HG03457 (cell line): ENCODE measurements at regions not wholly inside any gene's neighbourhood (a gene's known extent, or its start where the extent isn't known, plus 50 kb on each side); places are given as distances from the start of the nearest gene placed in this dataset.

ENCODE experiments used
- ATAC-seq: cut with Tn5 transposase; IDR thresholded peaks from one replicate; pipeline ENCODE4 v1.9.1; 2021; ENCODE audit warnings: moderate number of reproducible peaks; ENCODE audit not compliant: unreplicated experiment

DNA sequence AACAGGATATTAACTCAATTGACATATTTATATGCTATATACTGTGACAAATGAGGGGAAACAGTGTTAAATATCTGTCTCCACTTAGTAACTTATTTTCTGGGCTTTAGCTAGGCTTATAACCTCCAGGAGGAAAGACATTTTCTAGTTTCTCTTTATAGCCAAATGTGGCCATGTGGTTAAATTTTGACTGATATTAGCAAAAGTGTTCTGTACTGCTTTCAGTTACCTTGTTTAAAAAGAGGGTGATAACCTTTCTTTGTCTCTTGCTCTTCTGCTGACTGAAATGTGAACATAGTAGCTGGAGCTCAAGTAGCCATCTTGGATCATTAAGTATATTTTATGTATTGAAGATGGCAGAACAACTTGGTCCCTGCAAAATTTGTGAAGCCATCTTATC, 253.7 kb downstream of the PDHA2 start:
- ATAC-seq: no peak

DNA sequence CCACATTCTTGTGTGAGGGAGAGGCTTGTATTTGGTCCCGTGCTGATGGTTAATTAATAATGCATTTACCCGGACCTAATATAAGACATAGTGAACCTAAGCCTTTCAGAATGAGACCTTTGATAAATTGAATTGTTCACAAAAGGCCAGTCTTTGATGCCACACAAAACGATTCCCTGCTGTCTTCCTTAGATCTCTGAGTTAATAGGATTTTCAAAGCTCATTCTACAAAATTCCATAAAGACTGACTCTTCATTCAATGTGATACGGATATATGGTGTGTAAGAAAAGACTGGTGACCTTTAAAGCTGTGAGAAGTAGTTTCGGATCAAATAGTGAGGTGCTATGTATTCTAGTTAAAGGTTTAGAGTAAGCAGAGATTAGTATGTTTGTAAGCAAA, 254.3 kb downstream of the PDHA2 start:
- ATAC-seq: no peak

DNA sequence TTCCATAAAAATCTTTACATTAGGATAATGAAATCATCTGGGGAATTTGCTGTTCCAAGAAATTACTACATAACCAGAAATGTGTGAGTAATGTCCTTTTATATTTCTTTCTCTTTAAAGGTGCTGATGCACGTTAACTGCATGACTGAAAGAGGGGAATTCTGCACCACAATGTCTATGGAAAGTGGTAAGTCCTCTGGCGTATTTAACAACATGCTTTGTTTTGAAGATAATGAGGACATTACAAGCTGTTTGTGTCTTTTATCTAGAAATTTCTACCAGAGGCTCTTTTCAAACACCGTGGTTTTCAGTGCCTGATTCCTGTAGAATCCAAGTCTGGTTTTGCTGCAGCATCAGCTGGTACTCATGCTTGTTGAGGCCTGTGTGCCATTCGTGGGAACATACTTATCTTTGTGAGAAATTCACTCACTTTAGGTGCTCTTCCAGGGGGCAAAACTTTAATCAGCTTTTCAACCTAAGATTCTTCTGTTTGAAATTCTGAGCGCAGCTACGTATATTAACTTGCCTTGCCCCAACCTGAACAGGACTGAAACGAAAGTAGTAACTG, 257.2 kb downstream of the PDHA2 start:
- ATAC-seq: no peak

DNA sequence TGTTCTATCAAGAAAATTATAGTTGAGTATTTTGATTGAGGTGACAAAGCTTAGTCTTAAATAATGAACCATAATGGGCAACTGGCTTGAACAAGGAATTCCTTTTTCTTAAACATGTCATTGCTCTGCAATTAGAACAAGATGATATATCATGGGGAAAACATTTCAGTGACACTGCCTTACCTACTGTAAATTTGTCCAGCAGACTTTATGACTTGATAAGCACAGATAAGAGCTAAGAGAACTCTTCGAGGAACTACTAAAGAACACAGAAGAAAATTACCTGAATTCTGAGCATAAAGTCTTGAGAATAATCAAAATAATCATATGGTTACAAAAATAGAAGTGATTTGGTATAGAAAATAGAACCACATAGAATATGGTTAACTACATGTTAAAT, 257.8 kb downstream of the PDHA2 start:
- no peak for ATAC-seq

DNA sequence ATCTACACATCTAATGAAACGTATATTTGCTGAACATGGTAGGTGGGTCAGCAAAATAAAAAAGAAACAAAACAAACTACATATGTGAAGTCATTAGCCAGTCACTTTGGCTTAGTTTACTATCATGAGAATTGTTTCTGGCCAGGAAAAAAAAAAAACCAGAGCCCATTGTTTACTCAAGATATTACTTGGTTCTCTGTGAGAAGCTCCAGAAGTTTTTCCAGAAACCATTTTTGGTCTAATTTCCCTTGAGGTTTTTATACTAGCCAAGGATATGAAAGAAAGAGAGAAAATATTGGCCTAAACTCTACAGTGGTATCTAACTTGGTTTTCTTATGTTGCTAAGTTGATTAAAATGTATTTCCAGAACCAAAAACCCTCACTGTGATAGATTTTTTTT, 259.1 kb downstream of the PDHA2 start:
- ATAC-seq: no peak

DNA sequence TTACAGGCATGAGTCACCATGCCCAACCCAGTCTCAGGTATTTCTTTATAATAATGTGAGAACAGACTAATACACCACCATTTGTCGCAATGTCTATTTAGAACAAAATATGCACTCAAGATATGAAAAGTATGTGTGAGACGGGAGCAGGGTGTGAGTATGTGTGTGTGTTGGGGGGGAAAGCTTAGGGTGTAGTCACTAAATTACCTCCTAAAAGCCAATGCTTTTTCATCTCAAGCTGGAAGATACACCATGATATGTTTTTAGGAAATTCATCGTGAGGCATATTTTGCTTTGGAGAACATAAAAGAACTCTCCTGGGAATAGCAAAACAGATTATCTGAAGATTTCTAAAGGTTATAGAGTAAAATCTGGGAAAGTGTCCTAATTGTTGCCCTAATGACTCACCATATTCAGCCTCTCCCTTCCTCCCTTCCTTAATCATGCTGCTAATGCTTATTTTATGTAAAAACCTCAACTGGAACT, 262.7 kb downstream of the PDHA2 start:
- ATAC-seq: no peak

DNA sequence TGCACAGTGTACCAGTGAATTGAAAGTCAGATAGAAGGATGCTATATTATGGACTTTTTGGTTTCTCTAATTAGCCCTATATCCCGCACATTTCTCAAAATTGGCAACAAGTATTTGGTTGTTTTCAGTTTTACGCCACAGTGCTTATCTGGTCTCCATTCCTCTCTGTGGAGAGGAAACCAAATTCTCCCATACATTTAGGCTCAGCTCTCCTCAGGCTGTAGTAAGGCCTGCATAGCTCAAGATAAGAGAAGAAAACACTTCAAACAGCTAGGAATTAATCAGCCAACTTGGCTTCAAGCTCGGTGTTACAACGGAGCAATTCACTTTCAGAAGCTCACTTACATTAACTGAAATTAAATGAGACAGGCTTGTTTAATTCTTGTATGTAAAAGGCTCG, 263.2 kb downstream of the PDHA2 start:
- no peak for ATAC-seq

DNA sequence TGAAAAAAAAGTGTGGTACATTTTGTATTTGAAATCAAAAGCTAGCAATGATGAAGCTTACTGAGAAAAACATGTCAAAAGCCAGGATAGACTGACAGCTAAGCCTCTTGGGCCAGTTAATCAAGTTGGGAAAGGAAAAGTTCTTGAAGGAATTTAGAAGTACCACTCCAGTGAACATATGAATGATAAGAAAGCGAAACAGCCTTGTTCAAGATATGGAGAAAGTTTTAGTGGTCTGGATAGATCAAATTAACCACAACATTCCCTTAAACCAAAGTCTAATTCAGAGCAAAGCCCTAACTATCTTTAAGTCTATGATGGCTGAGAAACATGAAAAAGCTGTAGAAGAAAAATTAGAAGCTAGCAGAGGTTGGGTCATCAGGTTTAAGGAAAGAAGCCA, 268.3 kb downstream of the PDHA2 start:
- no peak for ATAC-seq

DNA sequence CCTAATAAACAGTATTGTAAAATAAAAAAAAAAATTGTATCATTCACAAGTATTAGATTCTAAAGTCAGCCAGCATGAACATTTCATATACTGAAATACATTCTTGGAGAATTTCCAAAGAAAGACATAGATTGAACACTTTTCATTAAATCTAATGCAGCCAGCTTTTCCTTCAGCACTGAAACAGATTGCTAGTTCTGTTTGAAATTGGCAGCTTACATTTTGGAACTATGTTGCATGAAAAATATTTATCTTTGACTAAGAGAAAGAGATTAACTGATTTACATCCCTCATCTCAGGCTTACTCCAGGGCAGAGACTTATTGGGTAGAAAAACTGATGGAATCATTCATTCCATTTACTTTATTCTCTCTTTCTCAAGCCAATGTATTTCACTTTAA, 272.7 kb downstream of the PDHA2 start:
- ATAC-seq: no peak

DNA sequence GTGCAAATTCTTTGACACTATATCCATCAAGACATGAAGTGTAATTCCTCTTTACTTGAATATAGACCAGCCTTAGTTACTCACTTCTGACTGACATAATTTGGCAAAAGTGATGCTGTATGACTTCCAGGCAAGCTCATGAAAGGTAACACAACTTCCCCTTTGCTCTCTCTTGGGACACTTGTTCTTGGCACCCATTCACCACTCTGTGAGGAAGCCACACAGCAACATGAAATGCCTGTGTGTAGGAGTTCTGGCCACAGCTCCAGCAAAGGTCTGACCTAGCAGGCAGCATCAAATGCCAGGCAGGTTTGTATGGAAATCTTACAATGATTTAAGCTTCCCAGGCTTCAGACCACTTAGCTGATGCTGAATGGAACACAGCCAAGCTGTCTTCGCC, 280.3 kb downstream of the PDHA2 start:
- no peak for ATAC-seq

DNA sequence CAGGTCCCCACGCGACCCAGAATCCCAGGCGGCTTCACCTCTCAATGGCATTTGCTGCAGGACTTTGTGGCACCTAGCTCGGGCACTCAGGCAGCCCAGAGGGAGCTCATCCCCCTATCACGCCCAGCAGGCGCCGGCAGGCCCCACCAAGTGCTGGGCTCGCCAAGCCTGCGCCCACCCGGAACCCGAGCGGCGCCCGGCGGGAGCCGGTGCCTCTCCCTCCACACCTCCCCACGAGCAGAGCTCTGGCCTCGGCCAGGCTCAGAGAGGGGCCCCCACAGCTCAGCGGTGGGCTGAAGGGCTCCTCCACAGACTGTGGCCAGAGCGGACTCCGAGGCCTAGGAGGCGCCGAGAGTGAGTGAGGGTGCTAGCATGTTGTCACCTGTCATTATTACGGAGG, 286.3 kb downstream of the PDHA2 start:
- no peak for ATAC-seq

DNA sequence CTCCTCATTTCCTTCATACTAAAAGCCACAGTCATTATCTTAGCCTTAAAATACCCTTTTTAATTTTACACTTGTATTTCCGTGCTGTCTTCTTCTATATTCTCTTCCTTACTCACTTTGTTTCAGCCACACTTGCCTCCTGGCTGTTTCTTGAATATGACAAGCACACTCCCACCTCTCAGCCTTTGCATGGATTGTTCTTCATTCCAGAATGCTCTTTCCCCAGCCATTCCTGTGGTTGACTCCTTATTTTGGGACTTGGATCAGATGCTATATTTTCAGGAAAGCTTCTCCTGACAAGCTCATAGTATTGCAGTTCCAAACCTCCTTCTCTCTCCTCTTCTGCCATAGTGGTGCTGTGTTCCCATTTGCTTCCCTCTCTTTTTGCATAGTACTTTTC, 291.3 kb downstream of the PDHA2 start:
- ATAC-seq: no peak

DNA sequence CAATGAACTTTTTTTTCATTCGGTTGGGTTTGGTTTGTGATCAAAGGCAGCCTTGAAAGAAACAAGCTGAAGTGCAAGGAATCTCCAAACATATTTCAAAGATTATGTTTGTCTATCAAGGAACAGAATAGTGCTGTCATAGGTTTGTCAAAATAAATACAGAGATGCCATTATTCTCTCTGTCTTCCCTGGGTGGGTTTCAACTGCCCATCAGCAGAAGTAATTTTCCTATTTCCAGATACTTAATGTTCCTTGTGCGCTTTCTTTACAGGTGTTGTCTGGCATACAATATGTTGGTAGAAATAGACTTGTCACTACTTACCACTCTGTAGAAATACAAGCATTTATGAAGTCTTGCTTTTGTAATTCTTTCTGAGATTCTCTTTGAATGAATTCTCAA, 294.9 kb downstream of the PDHA2 start:
- ATAC-seq: no peak

DNA sequence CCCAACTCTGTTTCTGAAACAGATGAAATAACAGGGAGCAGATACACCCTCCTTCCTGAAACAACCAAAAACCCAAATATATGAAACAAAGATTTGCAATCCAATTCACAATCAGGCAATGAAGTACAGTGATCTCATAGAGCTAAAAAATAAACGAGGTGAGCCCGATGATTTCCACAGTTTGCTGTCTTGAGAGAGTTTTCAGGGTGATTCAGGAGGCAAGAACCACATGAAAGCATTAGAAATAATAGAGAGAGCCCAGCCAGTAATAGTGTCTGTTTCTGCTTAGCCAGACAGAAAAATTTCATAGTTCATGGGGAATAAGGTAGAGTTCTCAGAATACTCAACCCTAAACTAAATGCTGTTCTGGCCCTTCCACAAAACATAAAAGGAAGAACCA, 296.2 kb downstream of the PDHA2 start:
- no peak for ATAC-seq

DNA sequence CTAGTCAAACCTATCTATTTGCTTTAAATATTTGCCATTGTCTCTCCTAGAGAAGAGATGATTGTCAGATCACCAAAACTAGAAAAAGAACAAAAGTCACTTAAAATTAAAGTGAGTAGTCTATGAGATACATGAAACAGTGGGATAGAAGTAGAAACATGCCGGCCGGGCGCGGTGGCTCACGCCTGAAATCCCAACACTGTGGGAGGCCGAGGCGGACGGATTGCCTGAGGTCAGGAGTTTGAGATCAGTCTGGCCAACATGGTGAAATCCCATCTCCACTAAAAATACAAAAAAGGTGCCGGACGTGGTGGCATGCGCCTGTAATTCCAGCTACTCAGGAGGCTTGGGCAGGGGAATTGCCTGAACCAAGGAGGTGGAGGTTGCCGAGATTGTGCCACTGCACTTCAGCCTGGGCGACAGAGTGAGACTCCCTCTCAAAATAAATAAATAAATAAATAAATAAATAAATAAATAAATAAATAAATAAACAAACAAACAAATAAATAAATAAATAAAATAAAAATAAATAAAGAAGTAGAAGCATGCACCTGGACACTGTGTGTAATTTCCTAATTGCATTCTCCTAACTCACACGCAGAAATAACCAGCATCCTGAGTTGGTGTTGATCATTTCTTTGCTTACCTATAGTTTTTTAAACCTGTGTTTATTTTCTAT, 299.5 kb downstream of the PDHA2 start:
- ATAC-seq: no peak

DNA sequence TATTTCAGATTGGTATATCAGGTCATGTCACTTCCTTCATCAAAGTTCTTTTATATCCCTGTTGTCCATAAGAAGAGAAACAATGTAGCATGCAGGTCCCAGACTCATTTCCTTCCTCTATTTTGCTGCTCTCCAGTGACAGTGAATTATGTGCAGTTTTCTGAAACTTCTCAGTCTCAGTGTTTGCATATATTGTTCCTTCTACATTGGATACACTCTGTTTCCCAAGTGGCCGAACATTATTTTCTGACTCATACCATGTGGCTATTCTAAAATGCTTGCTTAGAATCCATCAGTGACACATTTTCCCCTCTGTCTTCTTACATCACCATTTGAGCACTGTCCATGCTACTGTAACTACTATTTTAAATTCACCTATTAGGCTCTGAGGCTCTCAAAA, 305.7 kb downstream of the PDHA2 start:
- ATAC-seq: no peak

DNA sequence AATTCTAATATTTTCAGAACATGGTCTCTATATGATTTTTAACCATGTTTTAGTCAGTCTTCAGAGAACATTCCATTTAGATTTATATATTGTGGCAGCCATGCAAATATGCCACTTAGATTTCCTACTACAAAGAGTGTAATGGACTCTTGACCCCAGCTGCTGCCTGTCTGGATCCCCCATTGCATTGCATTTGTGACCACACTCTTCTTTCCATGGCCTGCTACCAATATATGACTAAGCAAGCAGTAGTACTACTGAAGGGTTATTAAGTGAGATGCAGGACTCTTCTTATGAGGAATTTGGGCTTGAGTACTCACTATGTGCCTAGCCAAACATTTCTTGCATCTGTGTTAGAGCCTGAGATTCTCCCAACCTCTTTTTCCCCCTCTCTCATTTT, 306.8 kb downstream of the PDHA2 start:
- ATAC-seq: no peak

DNA sequence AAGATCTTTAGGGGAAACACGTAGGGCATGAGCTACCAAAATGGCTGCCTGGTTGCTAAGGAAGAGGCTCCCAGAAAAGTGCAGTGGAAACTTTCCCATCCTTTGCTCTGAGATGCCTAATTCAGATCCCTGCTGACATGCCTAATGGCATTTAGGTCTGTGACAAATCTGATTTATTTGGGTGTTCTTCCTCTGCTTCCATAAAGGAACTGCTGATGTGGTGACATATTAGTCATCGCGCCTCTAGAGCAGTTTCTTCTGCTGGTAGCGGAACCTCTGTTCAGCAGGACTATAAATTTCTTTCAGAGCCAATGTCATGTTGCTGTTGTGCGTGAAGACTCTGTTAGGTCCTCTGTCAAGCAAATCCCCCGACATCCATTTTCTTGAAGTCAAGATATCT, 310.0 kb downstream of the PDHA2 start:
- ATAC-seq: no peak

DNA sequence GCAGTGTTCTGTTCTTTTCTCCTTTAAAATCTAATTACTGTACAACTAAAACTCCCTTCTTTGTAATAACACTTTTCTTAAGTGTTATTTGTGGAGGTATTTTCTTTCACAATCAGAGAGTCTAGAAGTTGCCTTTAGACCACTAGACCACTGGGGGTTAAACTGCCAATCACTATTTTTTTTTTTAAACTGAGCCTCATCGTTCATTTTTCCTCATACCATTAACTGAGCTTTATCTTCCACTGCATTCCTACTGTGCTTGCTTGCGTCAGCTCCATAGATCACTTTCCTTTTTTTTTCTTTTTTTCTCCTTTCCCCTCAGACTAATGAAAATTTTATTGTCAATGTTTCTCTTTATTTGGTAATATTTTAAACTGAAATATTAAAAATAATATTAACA, 310.6 kb downstream of the PDHA2 start:
- no peak for ATAC-seq

DNA sequence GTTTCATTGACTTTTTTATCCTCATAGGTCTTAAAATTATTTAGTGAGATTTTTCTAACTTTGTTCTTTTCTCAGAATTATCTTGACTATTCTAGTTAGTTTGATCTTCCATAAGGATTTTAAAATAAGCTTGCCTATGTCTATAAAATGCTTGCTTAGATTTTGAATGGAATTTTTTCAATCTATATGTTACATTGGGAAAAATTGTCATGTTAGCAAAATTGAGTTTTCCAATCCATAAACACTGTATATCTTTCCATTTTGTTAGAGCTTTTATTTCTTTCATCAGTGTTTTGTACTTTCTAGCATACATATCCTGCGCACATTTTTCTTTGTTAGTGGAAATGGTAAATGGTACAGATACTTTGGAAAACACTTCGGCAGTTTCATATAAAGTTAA, 312.9 kb downstream of the PDHA2 start:
- ATAC-seq: no peak

DNA sequence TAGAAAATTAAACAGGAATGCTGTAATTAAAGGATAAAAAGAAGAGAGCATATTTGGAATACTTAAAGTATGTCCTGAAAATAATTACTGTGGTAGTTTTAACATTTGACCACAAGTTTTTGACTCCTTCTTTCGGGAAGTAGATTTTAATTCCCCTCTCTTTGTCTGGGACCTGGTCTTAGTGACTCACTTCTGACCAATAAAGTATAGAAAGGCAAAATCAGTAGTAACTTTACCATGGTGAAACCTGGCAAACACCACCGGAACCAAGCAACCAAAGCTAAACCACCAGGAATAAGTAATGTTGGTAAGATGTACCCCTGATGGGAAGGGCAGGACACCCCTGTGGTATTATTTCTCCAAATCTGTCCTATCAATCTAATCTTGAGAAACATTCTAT, 314.8 kb downstream of the PDHA2 start:
- no peak for ATAC-seq

DNA sequence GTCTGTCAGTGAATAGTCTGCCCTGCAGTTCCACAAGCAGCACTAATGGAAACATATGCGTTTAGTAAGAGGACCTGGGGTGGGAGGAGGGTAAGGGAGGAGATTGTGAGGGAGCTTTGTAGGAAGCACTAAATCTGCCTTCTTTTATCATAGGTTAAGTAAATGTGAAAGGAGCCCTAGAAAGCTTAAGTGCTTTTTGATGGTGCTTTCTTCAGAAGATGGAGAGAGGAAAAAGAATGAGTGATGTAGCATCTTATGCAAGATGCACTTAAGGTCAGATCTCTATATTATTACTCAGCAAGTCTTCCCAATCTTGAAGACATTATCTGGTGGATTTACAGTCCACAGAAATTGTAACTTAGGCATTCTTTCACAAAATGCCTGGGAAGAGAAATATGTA, 322.7 kb downstream of the PDHA2 start:
- ATAC-seq: no peak

DNA sequence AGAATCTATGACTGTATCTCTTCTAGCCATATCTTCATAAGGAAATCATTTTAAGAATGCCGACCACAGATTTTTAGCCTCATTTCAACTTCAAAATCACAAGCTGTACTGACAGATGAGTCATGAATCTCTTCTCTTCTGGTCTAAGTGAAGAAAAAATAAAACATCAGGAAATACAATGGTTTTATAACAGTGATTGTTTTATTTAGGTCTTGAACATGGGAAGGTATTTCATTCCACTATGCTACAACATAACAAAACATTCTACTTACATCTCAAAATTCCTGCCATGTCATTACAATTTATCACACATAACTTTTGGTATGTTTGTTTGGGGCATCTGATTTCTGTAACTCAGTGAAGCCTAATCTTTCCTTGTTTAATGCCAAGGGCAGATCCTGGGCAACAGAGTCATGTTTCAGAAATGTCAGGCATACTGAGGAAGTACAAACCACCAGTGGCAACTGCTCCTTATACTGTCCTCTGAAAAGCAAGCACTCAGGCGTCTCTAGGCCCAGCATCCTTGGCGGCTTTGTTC, 325.0 kb downstream of the PDHA2 start:
- ATAC-seq: no peak
